ENCODE measurements at regions not wholly inside any gene's neighbourhood (a gene's known extent, or its start where the extent isn't known, plus 50 kb on each side); places are given as distances from the start of the nearest gene placed in this dataset.

DNA sequence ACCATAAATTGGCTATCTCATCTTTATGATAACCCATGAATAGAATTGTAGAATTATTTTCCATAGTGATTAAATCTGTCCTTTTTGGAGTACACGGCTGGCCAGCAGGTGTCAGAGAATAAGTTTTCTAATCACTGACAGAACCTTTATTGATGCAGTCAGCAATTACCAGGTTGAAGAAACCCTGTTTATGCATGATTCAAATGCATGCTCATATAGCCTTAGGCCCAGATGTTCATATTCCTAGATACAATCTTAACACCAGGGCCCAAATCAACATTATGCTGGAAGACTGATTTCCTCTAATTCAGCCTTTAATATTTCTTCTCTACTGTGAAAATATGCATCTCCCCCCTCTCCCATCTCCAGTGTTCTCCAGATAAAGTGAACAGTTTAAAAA, 243.5 kb upstream of the DCBLD2 start:
- Histone ChIP-seq H3K27me3 (ENCODE audit: control insufficient read depth, insufficient read depth, low read length) (no peaks in the 10 kb centered on the region), H3K27ac (ENCODE audit: low read length) (no peak overlapping the region), H3K4me3 (ENCODE audit: low read length) (no peak overlapping the region), H3K36me3 (ENCODE audit: control insufficient read depth, insufficient read depth, low read length) (no peaks in the 10 kb centered on the region), H3K9me3 (replicated peaks; ENCODE audit: control insufficient read depth, low read depth, low read length) (no peaks in the 10 kb centered on the region), H3K4me1 (ENCODE audit: control insufficient read depth, insufficient read depth, low read length) (no peaks in the 10 kb centered on the region)
- no peak for DNase-seq
- 86% methylated on average over 1 of the region's 1 CpG for WGBS (ENCODE audit: insufficient coverage)

DNA sequence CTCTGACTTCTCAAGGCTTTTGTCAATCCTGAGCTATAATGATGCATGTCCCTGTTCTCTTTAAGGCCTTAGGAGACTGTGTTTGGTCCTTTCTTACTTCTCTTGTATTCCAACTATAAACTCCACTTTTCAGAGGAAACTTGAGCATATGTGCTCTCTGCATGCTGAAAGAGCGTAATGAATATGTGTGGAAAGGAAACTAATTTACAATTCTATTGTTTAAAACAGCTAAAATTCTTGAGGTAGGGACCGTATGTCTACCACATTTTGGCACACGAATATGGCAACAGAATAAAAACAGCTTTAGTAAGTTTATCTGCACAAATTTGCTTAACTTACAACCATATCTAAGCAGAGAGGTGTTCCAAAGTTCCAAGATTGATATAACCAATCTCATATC, 242.0 kb upstream of the DCBLD2 start:
- WGBS (ENCODE audit: insufficient coverage), result no CpG with 5 or more reads among the region's 3 CpGs
- no peak overlapping the region for H3K4me3 ChIP-seq (ENCODE audit: low read length)
- no peaks in the 10 kb centered on the region for H3K36me3 ChIP-seq (ENCODE audit: control insufficient read depth, insufficient read depth, low read length)
- no peak overlapping the region for H3K27ac ChIP-seq (ENCODE audit: low read length)
- H3K9me3 ChIP-seq (replicated peaks; ENCODE audit: control insufficient read depth, low read depth, low read length), result no peaks in the 10 kb centered on the region
- DNase-seq, result no peak
- no peaks in the 10 kb centered on the region for H3K27me3 ChIP-seq (ENCODE audit: control insufficient read depth, insufficient read depth, low read length)
- no peaks in the 10 kb centered on the region for H3K4me1 ChIP-seq (ENCODE audit: control insufficient read depth, insufficient read depth, low read length)

- Histone ChIP-seq H3K4me3 (ENCODE audit: low read length) (no peak overlapping the region), H3K9me3 (replicated peaks; ENCODE audit: control insufficient read depth, low read depth, low read length) (no peaks in the 10 kb centered on the region), H3K36me3 (ENCODE audit: control insufficient read depth, insufficient read depth, low read length) (no peaks in the 10 kb centered on the region), H3K4me1 (ENCODE audit: control insufficient read depth, insufficient read depth, low read length) (no peaks in the 10 kb centered on the region), H3K27ac (ENCODE audit: low read length) (no peak overlapping the region), H3K27me3 (ENCODE audit: control insufficient read depth, insufficient read depth, low read length) (no peaks in the 10 kb centered on the region)
- no peak for DNase-seq
Measured at GRCh38 chr3:99134986-99135385, 233.5 kb upstream of the DCBLD2 start.

DNA sequence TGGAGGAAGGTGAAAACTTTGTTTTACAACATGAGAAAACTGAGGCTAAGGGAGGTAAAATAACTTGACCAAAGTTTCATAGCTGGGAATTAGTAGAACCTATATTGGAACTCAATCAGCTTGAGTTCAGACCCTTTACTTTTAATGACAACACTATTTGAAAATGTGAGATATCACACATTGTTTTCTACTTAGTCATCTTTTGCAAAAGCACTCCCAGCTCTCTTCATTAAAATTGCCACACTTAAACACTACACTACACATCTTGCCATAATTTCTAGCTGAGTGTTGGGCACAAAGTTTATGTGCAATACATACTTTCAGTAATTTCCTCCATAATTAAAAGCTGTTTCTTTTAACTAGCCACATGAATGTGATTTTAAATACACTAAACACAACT, 230.4 kb upstream of the DCBLD2 start:
- no peak overlapping the region for H3K27ac ChIP-seq (ENCODE audit: low read length)
- no peaks in the 10 kb centered on the region for H3K9me3 ChIP-seq (replicated peaks; ENCODE audit: control insufficient read depth, low read depth, low read length)
- H3K4me3 ChIP-seq (ENCODE audit: low read length), result no peak overlapping the region
- H3K27me3 ChIP-seq (ENCODE audit: control insufficient read depth, insufficient read depth, low read length), result no peaks in the 10 kb centered on the region
- H3K36me3 ChIP-seq (ENCODE audit: control insufficient read depth, insufficient read depth, low read length), result no peaks in the 10 kb centered on the region
- DNase-seq, result no peak
- no peaks in the 10 kb centered on the region for H3K4me1 ChIP-seq (ENCODE audit: control insufficient read depth, insufficient read depth, low read length)

DNA sequence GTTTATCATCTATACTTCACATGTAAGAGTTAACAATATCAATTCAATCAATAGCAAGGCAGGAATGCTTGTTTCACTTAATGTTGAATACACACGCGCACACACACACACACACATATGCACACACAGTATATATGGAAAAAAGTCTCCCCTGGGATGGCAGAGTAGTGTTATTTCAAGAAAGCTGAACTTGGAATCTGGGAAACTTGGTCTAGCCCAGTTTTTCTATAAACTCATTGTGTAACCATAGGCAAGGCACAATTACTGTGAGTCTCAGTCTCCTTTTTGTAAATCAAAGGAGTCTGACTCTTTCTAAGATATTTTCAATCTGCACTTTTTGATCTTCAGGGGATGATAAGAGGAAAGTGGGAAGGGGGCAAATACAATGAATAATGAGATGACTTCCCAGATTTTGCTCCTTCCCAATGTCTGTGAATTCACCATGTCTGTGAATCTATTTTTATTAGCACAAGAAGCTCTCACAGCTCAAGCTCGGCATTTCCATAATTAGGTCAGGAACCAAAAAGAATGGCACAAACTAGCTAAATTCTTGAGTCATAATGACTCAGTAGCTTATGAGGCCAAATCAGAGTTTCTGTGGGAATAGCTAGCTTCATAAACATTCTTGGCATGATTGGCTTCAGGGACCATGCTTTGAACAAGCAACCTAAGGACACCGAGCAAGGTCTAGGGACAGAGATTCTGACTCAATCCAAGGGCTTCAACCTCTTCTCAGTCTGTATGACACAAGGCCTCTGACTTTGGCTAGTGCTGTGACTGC, 227.4 kb upstream of the DCBLD2 start:
- peak; percentile 76 for DNase-seq
- H3K4me3 ChIP-seq (ENCODE audit: low read length), result no peak overlapping the region
- H3K36me3 ChIP-seq (ENCODE audit: control insufficient read depth, insufficient read depth, low read length), result no peaks in the 10 kb centered on the region
- H3K9me3 ChIP-seq (replicated peaks; ENCODE audit: control insufficient read depth, low read depth, low read length), result no peaks in the 10 kb centered on the region
- H3K27me3 ChIP-seq (ENCODE audit: control insufficient read depth, insufficient read depth, low read length), result no peaks in the 10 kb centered on the region
- 75% methylated on average over 2 of the region's 4 CpGs for WGBS (ENCODE audit: insufficient coverage)
- H3K27ac ChIP-seq (ENCODE audit: low read length), result no peak overlapping the region
- no peaks in the 10 kb centered on the region for H3K4me1 ChIP-seq (ENCODE audit: control insufficient read depth, insufficient read depth, low read length)

DNA sequence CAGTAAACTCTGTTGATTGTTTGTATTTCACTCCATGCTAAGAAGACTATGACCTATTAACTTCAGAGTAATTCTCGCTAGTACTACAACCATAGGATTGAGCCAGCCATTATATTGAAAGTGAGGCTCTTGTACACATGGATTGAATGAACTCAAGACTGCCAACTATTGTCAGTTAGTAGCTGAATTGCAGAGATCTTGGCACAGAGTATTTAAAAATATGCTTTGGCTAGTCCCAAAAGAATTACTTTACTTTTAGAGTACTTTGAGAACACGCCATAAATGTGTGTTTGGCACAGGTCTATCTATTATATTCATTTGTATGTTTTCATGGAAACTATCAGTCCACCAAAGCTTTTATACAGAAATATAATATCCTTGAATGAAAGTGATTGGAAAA, 226.7 kb upstream of the DCBLD2 start:
- H3K4me3 ChIP-seq (ENCODE audit: low read length), result no peak overlapping the region
- peak; percentile 69 for DNase-seq
- no CpG with 5 or more reads among the region's 2 CpGs for WGBS (ENCODE audit: insufficient coverage)

GRCh38 chr3:99126316-99126715, 224.8 kb upstream of the DCBLD2 start:
- no peaks in the 10 kb centered on the region for H3K9me3 ChIP-seq (replicated peaks; ENCODE audit: control insufficient read depth, low read depth, low read length)
- H3K27me3 ChIP-seq (ENCODE audit: control insufficient read depth, insufficient read depth, low read length), result no peaks in the 10 kb centered on the region
- no peak overlapping the region for H3K27ac ChIP-seq (ENCODE audit: low read length)
- H3K36me3 ChIP-seq (ENCODE audit: control insufficient read depth, insufficient read depth, low read length), result no peaks in the 10 kb centered on the region
- H3K4me3 ChIP-seq (ENCODE audit: low read length), result no peak overlapping the region
- DNase-seq, result no peak
- no CpG with 5 or more reads among the region's 1 CpG for WGBS (ENCODE audit: insufficient coverage)
- no peaks in the 10 kb centered on the region for H3K4me1 ChIP-seq (ENCODE audit: control insufficient read depth, insufficient read depth, low read length)

More for the DNA sequence above, 226.7 kb upstream of the DCBLD2 start:
- no peaks in the 10 kb centered on the region for H3K27me3 ChIP-seq (ENCODE audit: control insufficient read depth, insufficient read depth, low read length)
- no peaks in the 10 kb centered on the region for H3K9me3 ChIP-seq (replicated peaks; ENCODE audit: control insufficient read depth, low read depth, low read length)
- H3K4me1 ChIP-seq (ENCODE audit: control insufficient read depth, insufficient read depth, low read length), result no peaks in the 10 kb centered on the region
- H3K27ac ChIP-seq (ENCODE audit: low read length), result no peak overlapping the region
- H3K36me3 ChIP-seq (ENCODE audit: control insufficient read depth, insufficient read depth, low read length), result no peaks in the 10 kb centered on the region

GRCh38 chr3:99119385-99119784, 217.9 kb upstream of the DCBLD2 start:
- Histone ChIP-seq H3K27me3 (ENCODE audit: control insufficient read depth, insufficient read depth, low read length) (no peaks in the 10 kb centered on the region), H3K4me3 (ENCODE audit: low read length) (no peak overlapping the region), H3K9me3 (replicated peaks; ENCODE audit: control insufficient read depth, low read depth, low read length) (no peaks in the 10 kb centered on the region), H3K36me3 (ENCODE audit: control insufficient read depth, insufficient read depth, low read length) (no peaks in the 10 kb centered on the region), H3K27ac (ENCODE audit: low read length) (no peak overlapping the region), H3K4me1 (ENCODE audit: control insufficient read depth, insufficient read depth, low read length) (no peaks in the 10 kb centered on the region)
- 100% methylated on average over 1 of the region's 1 CpG for WGBS (ENCODE audit: insufficient coverage)
- DNase-seq, result no peak

GRCh38 chr3:99118381-99118780, 216.9 kb upstream of the DCBLD2 start:
- H3K36me3 ChIP-seq (ENCODE audit: control insufficient read depth, insufficient read depth, low read length), result no peaks in the 10 kb centered on the region
- no peak overlapping the region for H3K4me3 ChIP-seq (ENCODE audit: low read length)
- H3K27me3 ChIP-seq (ENCODE audit: control insufficient read depth, insufficient read depth, low read length), result no peaks in the 10 kb centered on the region
- no peak for DNase-seq
- no CpG with 5 or more reads among the region's 1 CpG for WGBS (ENCODE audit: insufficient coverage)
- no peaks in the 10 kb centered on the region for H3K9me3 ChIP-seq (replicated peaks; ENCODE audit: control insufficient read depth, low read depth, low read length)
- no peaks in the 10 kb centered on the region for H3K4me1 ChIP-seq (ENCODE audit: control insufficient read depth, insufficient read depth, low read length)
- H3K27ac ChIP-seq (ENCODE audit: low read length), result no peak overlapping the region

GRCh38 chr3:99114565-99115291, 213.2 kb upstream of the DCBLD2 start:
- no peaks in the 10 kb centered on the region for H3K9me3 ChIP-seq (replicated peaks; ENCODE audit: control insufficient read depth, low read depth, low read length)
- 87% methylated on average over 8 of the region's 9 CpGs for WGBS (ENCODE audit: insufficient coverage)
- no peak for DNase-seq
- no peaks in the 10 kb centered on the region for H3K27me3 ChIP-seq (ENCODE audit: control insufficient read depth, insufficient read depth, low read length)
- H3K4me3 ChIP-seq (ENCODE audit: low read length), result no peak overlapping the region
- H3K27ac ChIP-seq (ENCODE audit: low read length), result no peak overlapping the region
- H3K4me1 ChIP-seq (ENCODE audit: control insufficient read depth, insufficient read depth, low read length), result no peaks in the 10 kb centered on the region
- no peaks in the 10 kb centered on the region for H3K36me3 ChIP-seq (ENCODE audit: control insufficient read depth, insufficient read depth, low read length)
